Medulla oblongata (tissue), 1 donor: ENCODE measurements at regions not wholly inside any gene's neighbourhood (a gene's known extent, or its start where the extent isn't known, plus 50 kb on each side); places are given as distances from the start of the nearest gene placed in this dataset.

Experiments used
- DNase-seq: peaks from one replicate; pipeline ENCODE4 v3.0.0-alpha.2; 2015; ENCODE audit errors: extremely low spot score

- DNase-seq, result no peak
Observed at GRCh38 chr6:2535506-2535905, 215.2 kb downstream of the MYLK4 start.

GRCh38 chr6:2534406-2535042 is 216.2 kb downstream of the MYLK4 start:
- no peak for DNase-seq

- no peak for DNase-seq
Observed at GRCh38 chr6:2531426-2532215, 219.1 kb downstream of the MYLK4 start.

GRCh38 chr6:2529211-2529719 is 221.5 kb downstream of the MYLK4 start:
- DNase-seq, result no peak

GRCh38 chr6:2528156-2528555 is 222.6 kb downstream of the MYLK4 start:
- DNase-seq, result no peak

GRCh38 chr6:2526766-2527165 is 224.0 kb downstream of the MYLK4 start:
- DNase-seq, result no peak

- DNase-seq, result no peak
Observed at GRCh38 chr6:2524090-2524489, 226.6 kb downstream of the MYLK4 start.

GRCh38 chr6:2523061-2523460 is 227.7 kb downstream of the MYLK4 start:
- no peak for DNase-seq

- no peak for DNase-seq
Observed at GRCh38 chr6:2522521-2522920, 228.2 kb downstream of the MYLK4 start.

- no peak for DNase-seq
Observed at GRCh38 chr6:2517855-2518473, 232.8 kb downstream of the MYLK4 start.

GRCh38 chr6:2517401-2517800 is 233.3 kb downstream of the MYLK4 start:
- no peak for DNase-seq

- no peak for DNase-seq
Observed at GRCh38 chr6:2516059-2516458, 234.7 kb downstream of the MYLK4 start.

GRCh38 chr6:2514965-2515543 is 235.7 kb downstream of the MYLK4 start:
- DNase-seq, result no peak

- DNase-seq, result no peak
Observed at GRCh38 chr6:2512802-2513201, 237.9 kb downstream of the MYLK4 start.

- no peak for DNase-seq
Observed at GRCh38 chr6:2510316-2510715, 240.4 kb downstream of the MYLK4 start.

- no peak for DNase-seq
Observed at GRCh38 chr6:2509711-2510110, 241.0 kb downstream of the MYLK4 start.

- DNase-seq, result no peak
Observed at GRCh38 chr6:2508071-2508470, 242.7 kb downstream of the MYLK4 start.

- no peak for DNase-seq
Observed at GRCh38 chr6:2507521-2508037, 243.1 kb downstream of the MYLK4 start.

- DNase-seq, result no peak
Observed at GRCh38 chr6:2507016-2507415, 243.7 kb downstream of the MYLK4 start.

GRCh38 chr6:2505624-2506023 is 245.1 kb downstream of the MYLK4 start:
- no peak for DNase-seq

- DNase-seq, result no peak
Observed at GRCh38 chr6:2504495-2505064, 246.1 kb downstream of the MYLK4 start.
